Fibroblast of lung (primary cell): ENCODE measurements at regions not wholly inside any gene's neighbourhood (a gene's known extent, or its start where the extent isn't known, plus 50 kb on each side); places are given as distances from the start of the nearest gene placed in this dataset.
A peak's percentile ranks its signal among the peaks of the same experiment; 100 is the strongest.

Experiments
- DNase-seq, 2 donors: peaks; one replicate each; pipeline versions ENCODE4 v3.0.0 to v3.0.0-alpha.2; 2010; ENCODE audit warnings: low read depth in 2 of 2
- H2AFZ ChIP-seq: 2 replicates; pipeline ENCODE4 v1.5.1; 2012; ENCODE audit warnings: low read length, control low read depth, inconsistent platforms
- H3K27ac ChIP-seq: 2 replicates; pipeline ENCODE4 v1.5.1; 2011; ENCODE audit warnings: low read length, control low read depth; ENCODE audit not compliant: insufficient read depth
- H3K27me3 ChIP-seq: 2 replicates; pipeline ENCODE4 v1.5.1; 2011; ENCODE audit warnings: mild to moderate bottlenecking, low read length; ENCODE audit not compliant: control insufficient read depth, insufficient read depth
- H3K36me3 ChIP-seq: 2 replicates; pipeline ENCODE4 v1.5.1; 2011; ENCODE audit warnings: low read length; ENCODE audit not compliant: control insufficient read depth, insufficient read depth
- H3K4me1 ChIP-seq: 2 replicates; pipeline ENCODE4 v1.5.1; 2011; ENCODE audit warnings: low read length; ENCODE audit not compliant: control insufficient read depth, insufficient read depth; ENCODE audit errors: extremely low read depth
- H3K4me2 ChIP-seq: 2 replicates; pipeline ENCODE4 v1.5.1; 2011; ENCODE audit warnings: low read length, control low read depth; ENCODE audit not compliant: insufficient read depth; ENCODE audit errors: extremely low read depth
- H3K4me3 ChIP-seq, 4 experiments: fragments of 200-600 bp in 1 of 4; sonication (generic) in 1 of 4; replicated peaks in 1 of 4; 2 replicates each; pipeline ENCODE4 v1.5.1; 2011 to 2016; ENCODE audit warnings: low read length in 4 of 4, low read depth in 3 of 4, mild to moderate bottlenecking in 3 of 4, control low read depth in 2 of 4, inconsistent platforms in 1 of 4, mixed read lengths in 1 of 4; ENCODE audit not compliant: insufficient read depth in 1 of 4; ENCODE audit errors: control extremely low read depth in 1 of 4
- H3K79me2 ChIP-seq: 2 replicates; pipeline ENCODE4 v1.5.1; 2012; ENCODE audit warnings: mild to moderate bottlenecking, low read length, inconsistent platforms; ENCODE audit not compliant: control insufficient read depth, insufficient read depth
- H3K9ac ChIP-seq: 2 replicates; pipeline ENCODE4 v1.5.1; 2011; ENCODE audit warnings: mild to moderate bottlenecking, low read length, control low read depth; ENCODE audit not compliant: insufficient read depth
- H3K9me3 ChIP-seq: 2 replicates; pipeline ENCODE4 v1.5.1; 2012; ENCODE audit warnings: low read depth, low read length; ENCODE audit not compliant: control insufficient read depth, insufficient read depth
- H4K20me1 ChIP-seq: 2 replicates; pipeline ENCODE4 v1.5.1; 2011; ENCODE audit warnings: low read length; ENCODE audit not compliant: control insufficient read depth, insufficient read depth; ENCODE audit errors: extremely low read depth
- EZH2 ChIP-seq: IDR thresholded peaks from 2 replicates; pipeline ENCODE4 v1.5.1; 2012; ENCODE audit warnings: low read length, control low read depth, mild to moderate bottlenecking; ENCODE audit errors: missing control alignments
- TF ChIP-seq, protein P1 (sequence below), 2 donors: IDR thresholded peaks in 1 of 2; conservative IDR thresholded peaks in 1 of 2; 1 replicate in 1 of 2; 2 replicates in 1 of 2; pipeline ENCODE4 v1.5.1; 2011 to 2012; ENCODE audit warnings: low read length in 2 of 2, control low read depth in 1 of 2, inconsistent platforms in 1 of 2, low read depth in 1 of 2, mild to moderate bottlenecking in 1 of 2

GRCh38 chr11:11039208-11039965 lies 181.5 kb upstream of the ZBED5 start:
- no peaks in the 10 kb centered on the region for H3K27me3 ChIP-seq
- no peaks in the 10 kb centered on the region for H3K9me3 ChIP-seq
- H4K20me1 ChIP-seq: no peaks in the 10 kb centered on the region
- no peak overlapping the region for H3K4me3 ChIP-seq
- peak in 1 of 2 donors; percentile 28 for DNase-seq
- peak overlapping the region; percentile 32 for H3K4me2 ChIP-seq
- no peak overlapping the region for H3K27ac ChIP-seq
- no peak overlapping the region for H3K9ac ChIP-seq
- H3K79me2 ChIP-seq: no peaks in the 10 kb centered on the region
- no peak for TF ChIP-seq EZH2
- TF ChIP-seq, protein P1, sequence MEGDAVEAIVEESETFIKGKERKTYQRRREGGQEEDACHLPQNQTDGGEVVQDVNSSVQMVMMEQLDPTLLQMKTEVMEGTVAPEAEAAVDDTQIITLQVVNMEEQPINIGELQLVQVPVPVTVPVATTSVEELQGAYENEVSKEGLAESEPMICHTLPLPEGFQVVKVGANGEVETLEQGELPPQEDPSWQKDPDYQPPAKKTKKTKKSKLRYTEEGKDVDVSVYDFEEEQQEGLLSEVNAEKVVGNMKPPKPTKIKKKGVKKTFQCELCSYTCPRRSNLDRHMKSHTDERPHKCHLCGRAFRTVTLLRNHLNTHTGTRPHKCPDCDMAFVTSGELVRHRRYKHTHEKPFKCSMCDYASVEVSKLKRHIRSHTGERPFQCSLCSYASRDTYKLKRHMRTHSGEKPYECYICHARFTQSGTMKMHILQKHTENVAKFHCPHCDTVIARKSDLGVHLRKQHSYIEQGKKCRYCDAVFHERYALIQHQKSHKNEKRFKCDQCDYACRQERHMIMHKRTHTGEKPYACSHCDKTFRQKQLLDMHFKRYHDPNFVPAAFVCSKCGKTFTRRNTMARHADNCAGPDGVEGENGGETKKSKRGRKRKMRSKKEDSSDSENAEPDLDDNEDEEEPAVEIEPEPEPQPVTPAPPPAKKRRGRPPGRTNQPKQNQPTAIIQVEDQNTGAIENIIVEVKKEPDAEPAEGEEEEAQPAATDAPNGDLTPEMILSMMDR (conservative IDR thresholded peaks at IDR 0.05 in 1 of 2, IDR thresholded peaks at IDR 0.05 in 1 of 2; ENCODE audit: low read depth in 1 of 2, low read length in 2 of 2): no peak
- no peaks in the 10 kb centered on the region for H3K36me3 ChIP-seq
- peaks cover 7% of the 10 kb centered on the region for H3K4me1 ChIP-seq
- no peak overlapping the region for H2AFZ ChIP-seq

DNA sequence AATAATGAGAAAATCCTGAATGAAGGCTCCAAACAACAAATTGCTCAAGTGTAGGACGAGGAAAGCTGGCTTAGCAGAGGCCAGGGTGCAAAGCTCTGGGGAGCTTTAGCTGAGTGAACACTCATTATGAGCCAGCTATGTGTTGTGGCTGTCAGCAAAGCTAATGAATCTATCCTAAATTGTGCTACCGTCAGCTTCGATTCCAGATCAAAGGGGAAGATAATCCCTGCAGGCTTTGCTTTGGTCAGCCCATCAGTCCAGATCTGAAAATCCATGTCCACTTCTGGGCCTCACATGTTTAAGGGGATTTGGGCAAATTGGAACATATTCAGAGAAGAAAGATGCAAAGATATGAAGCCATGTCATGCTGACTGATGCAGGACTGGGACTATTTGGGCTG lies 180.9 kb upstream of the ZBED5 start:
- H2AFZ ChIP-seq: no peak overlapping the region
- TF ChIP-seq EZH2: no peak
- TF ChIP-seq, protein P1 (conservative IDR thresholded peaks at IDR 0.05 in 1 of 2, IDR thresholded peaks at IDR 0.05 in 1 of 2; ENCODE audit: low read depth in 1 of 2, low read length in 2 of 2): no peak
- H3K27me3 ChIP-seq: no peaks in the 10 kb centered on the region
- H3K79me2 ChIP-seq: no peaks in the 10 kb centered on the region
- no peaks in the 10 kb centered on the region for H3K9me3 ChIP-seq
- peaks cover 7% of the 10 kb centered on the region for H3K4me1 ChIP-seq
- H3K4me3 ChIP-seq: no peak overlapping the region
- H3K27ac ChIP-seq: no peak overlapping the region
- no peaks in the 10 kb centered on the region for H4K20me1 ChIP-seq
- peak overlapping the region; percentile 11 for H3K4me2 ChIP-seq
- no peak for DNase-seq
- H3K9ac ChIP-seq: no peak overlapping the region
- no peaks in the 10 kb centered on the region for H3K36me3 ChIP-seq

DNA sequence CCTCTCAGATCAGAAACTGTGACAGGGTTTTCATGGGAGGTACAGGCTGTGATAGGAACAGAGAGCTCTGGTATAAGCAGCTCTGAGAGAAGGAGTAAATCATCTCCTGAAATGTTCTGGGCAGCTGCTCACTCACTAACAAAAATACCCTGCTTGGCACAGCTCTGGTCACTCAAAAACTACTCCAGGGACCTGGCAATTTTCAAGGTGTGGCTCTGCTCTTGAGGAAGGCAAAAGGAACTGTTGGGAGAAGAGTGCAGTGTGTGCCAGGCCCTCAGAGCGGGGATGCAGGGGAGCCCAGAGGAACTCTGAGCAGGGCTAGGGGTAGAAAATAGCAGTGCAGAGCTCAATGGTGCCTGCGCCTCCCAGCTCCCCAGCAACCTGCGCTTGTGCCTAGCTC lies 180.5 kb upstream of the ZBED5 start:
- TF ChIP-seq, protein P1 (conservative IDR thresholded peaks at IDR 0.05 in 1 of 2, IDR thresholded peaks at IDR 0.05 in 1 of 2; ENCODE audit: low read depth in 1 of 2, low read length in 2 of 2): no peak
- Histone ChIP-seq H3K4me3 (no peak overlapping the region), H3K79me2 (no peaks in the 10 kb centered on the region), H3K9me3 (no peaks in the 10 kb centered on the region), H3K4me2 (no peak overlapping the region), H3K27ac (no peak overlapping the region), H4K20me1 (no peaks in the 10 kb centered on the region), H3K9ac (no peak overlapping the region), H3K36me3 (no peaks in the 10 kb centered on the region), H2AFZ (no peak overlapping the region), H3K4me1 (peaks cover 7% of the 10 kb centered on the region), H3K27me3 (no peaks in the 10 kb centered on the region)
- no peak for DNase-seq
